Endothelial cell of umbilical vein (primary cell): ENCODE measurements at regions not wholly inside any gene's neighbourhood (a gene's known extent, or its start where the extent isn't known, plus 50 kb on each side); places are given as distances from the start of the nearest gene placed in this dataset.

Source experiments
- BruUV-seq: library from RNA; stranded (reverse); fragments of 400-500 nt; replicated peaks from 2 replicates; lab custom pipeline; 2021; lab: Mats Ljungman, UMichigan
- CTCF ChIA-PET: fragments of 300-600, 350-600 bp; sonication (Branson Sonifier 250); formaldehyde crosslinking; loops from one replicate; lab custom pipeline; 2021; ENCODE audit warnings: antibody characterized with exemption, inconsistent platforms; lab: Charles Lee
- POLR2A ChIA-PET: fragments of 300-600, 350-600 bp; sonication (Branson Sonifier 250); formaldehyde crosslinking; loops from one replicate; lab custom pipeline; 2021; ENCODE audit warnings: antibody characterized with exemption, inconsistent platforms; lab: Charles Lee
- DNase-seq: peaks from one replicate; pipeline ENCODE4 v3.0.0-alpha.2; 2011; ENCODE audit warnings: low read depth, low spot score
- FAIRE-seq: peaks from 2 replicates; lab custom pipeline; 2011; peaks lifted over from hg19 to GRCh38; lab: Jason Lieb, UNC
- H2AFZ ChIP-seq: 2 replicates; pipeline ENCODE4 v1.6.0; 2012; ENCODE audit warnings: low read depth, low read length, control low read depth, inconsistent platforms
- H3K27ac ChIP-seq: 2 replicates; pipeline ENCODE4 v1.5.1; 2011; ENCODE audit warnings: low read depth, mild to moderate bottlenecking, control low read depth, low read length, moderate library complexity; ENCODE audit not compliant: insufficient read depth
- H3K27me3 ChIP-seq, 2 experiments: 2 replicates each; pipeline versions ENCODE4 v1.6.0 to v1.6.1; 2011; ENCODE audit warnings: low read length in 2 of 2, mixed read lengths in 1 of 2; ENCODE audit not compliant: control insufficient read depth in 2 of 2, insufficient read depth in 2 of 2
- H3K36me3 ChIP-seq, 2 experiments: 2 replicates in 1 of 2; 3 replicates in 1 of 2; pipeline ENCODE4 v1.5.1; 2011; ENCODE audit warnings: low read length in 2 of 2, mild to moderate bottlenecking in 1 of 2, moderate library complexity in 1 of 2; ENCODE audit not compliant: control insufficient read depth in 2 of 2, insufficient read depth in 2 of 2; ENCODE audit errors: extremely low read depth in 1 of 2
- H3K4me1 ChIP-seq: 3 replicates; pipeline ENCODE4 v1.5.1; 2011; ENCODE audit warnings: mild to moderate bottlenecking, low read length; ENCODE audit not compliant: control insufficient read depth, insufficient read depth; ENCODE audit errors: extremely low read depth
- H3K4me2 ChIP-seq: 2 replicates; pipeline ENCODE4 v1.6.1; 2011; ENCODE audit warnings: low read length, control low read depth, mixed read lengths; ENCODE audit not compliant: insufficient read depth
- H3K4me3 ChIP-seq, 3 experiments: fragments of 200-600 bp in 1 of 3; sonication (generic), shearing (Covaris generic) in 1 of 3; replicated peaks in 1 of 3; 2 replicates each; pipeline ENCODE4 v1.5.1; 2011 to 2016; ENCODE audit warnings: control low read depth in 3 of 3, low read length in 3 of 3, mild to moderate bottlenecking in 2 of 3, inconsistent platforms in 1 of 3, low read depth in 1 of 3, moderate library complexity in 1 of 3; ENCODE audit not compliant: insufficient read depth in 1 of 3
- H3K79me2 ChIP-seq: 2 replicates; pipeline ENCODE4 v1.6.0; 2012; ENCODE audit warnings: low read length, inconsistent platforms; ENCODE audit not compliant: control insufficient read depth, insufficient read depth
- H3K9ac ChIP-seq: replicated peaks from 2 replicates; pipeline ENCODE3; 2011; ENCODE audit warnings: low read length, control low read depth; ENCODE audit not compliant: insufficient read depth; ENCODE audit errors: extremely low read depth
- H3K9me1 ChIP-seq: replicated peaks from 3 replicates; pipeline ENCODE4 v1.6.0; 2011; ENCODE audit warnings: mild to moderate bottlenecking, low read length; ENCODE audit not compliant: control insufficient read depth, insufficient read depth; ENCODE audit errors: extremely low read depth
- H3K9me3 ChIP-seq: replicated peaks from 2 replicates; pipeline ENCODE4 v1.5.1; 2012; ENCODE audit warnings: low read length, inconsistent platforms; ENCODE audit not compliant: control insufficient read depth, insufficient read depth
- H4K20me1 ChIP-seq: replicated peaks from 2 replicates; pipeline ENCODE3; 2011; ENCODE audit warnings: mild to moderate bottlenecking, low read length; ENCODE audit not compliant: control insufficient read depth, insufficient read depth; ENCODE audit errors: extremely low read depth
- EZH2 ChIP-seq: IDR thresholded peaks from 2 replicates; pipeline ENCODE4 v1.6.1; 2012; ENCODE audit warnings: borderline replicate concordance, low read depth, mild to moderate bottlenecking, moderate library complexity, low read length, inconsistent platforms; ENCODE audit not compliant: severe bottlenecking
- FOS ChIP-seq: IDR thresholded peaks from 2 replicates; pipeline ENCODE4 v1.6.1; 2011; ENCODE audit warnings: mild to moderate bottlenecking, low read length, moderate library complexity, borderline replicate concordance; ENCODE audit not compliant: insufficient read depth
- GATA2 ChIP-seq: IDR thresholded peaks from 2 replicates; pipeline ENCODE4 v1.7.0; 2011; ENCODE audit warnings: low read depth, mild to moderate bottlenecking, moderate library complexity, mixed read lengths, low read length; ENCODE audit not compliant: insufficient read length, insufficient read depth
- JUN ChIP-seq: IDR thresholded peaks from 2 replicates; pipeline ENCODE4 v1.6.1; 2011; ENCODE audit warnings: borderline replicate concordance, low read depth; ENCODE audit not compliant: insufficient read length, insufficient read depth
- MAX ChIP-seq: IDR thresholded peaks from 2 replicates; pipeline ENCODE4 v1.6.1; 2011; ENCODE audit not compliant: insufficient read depth, insufficient read length
- MYC ChIP-seq: IDR thresholded peaks from one replicate; pipeline ENCODE4 v1.6.1; 2011; ENCODE audit warnings: mild to moderate bottlenecking, low read depth, low read length
- POLR2A ChIP-seq: IDR thresholded peaks from 2 replicates; pipeline ENCODE4 v1.6.1; 2012; ENCODE audit warnings: low read depth, mild to moderate bottlenecking, control low read depth, low read length
- POLR2AphosphoS5 ChIP-seq: IDR thresholded peaks from 2 replicates; pipeline ENCODE4 v1.6.1; 2012; ENCODE audit warnings: low read depth, mild to moderate bottlenecking, control low read depth, low read length, moderate library complexity; ENCODE audit not compliant: insufficient read depth
- dilution Hi-C: fragments of 300-500 bp; cut with MboI; formaldehyde crosslinking; loops from one replicate; pipeline ENCODE4 v1.15.0; 2019; ENCODE audit warnings: low sequenced_read_pairs; ENCODE audit not compliant: extremely low pct_ligation_motif_present
- intact Hi-C: fragments of 100-400 bp; cut with micrococcal nuclease; formaldehyde crosslinking; loops from one replicate; pipeline ENCODE4 v1.10.0; 2022
- TF ChIP-seq, protein P1 (sequence below), 2 donors: IDR thresholded peaks; 1 replicate in 1 of 2; 2 replicates in 1 of 2; pipeline ENCODE4 v1.5.1; 2011; ENCODE audit warnings: low read length in 2 of 2, mild to moderate bottlenecking in 2 of 2, moderate library complexity in 2 of 2, control low read depth in 1 of 2, inconsistent platforms in 1 of 2, low read depth in 1 of 2; ENCODE audit not compliant: insufficient read depth in 1 of 2; ENCODE audit errors: extremely low read depth in 1 of 2

DNA sequence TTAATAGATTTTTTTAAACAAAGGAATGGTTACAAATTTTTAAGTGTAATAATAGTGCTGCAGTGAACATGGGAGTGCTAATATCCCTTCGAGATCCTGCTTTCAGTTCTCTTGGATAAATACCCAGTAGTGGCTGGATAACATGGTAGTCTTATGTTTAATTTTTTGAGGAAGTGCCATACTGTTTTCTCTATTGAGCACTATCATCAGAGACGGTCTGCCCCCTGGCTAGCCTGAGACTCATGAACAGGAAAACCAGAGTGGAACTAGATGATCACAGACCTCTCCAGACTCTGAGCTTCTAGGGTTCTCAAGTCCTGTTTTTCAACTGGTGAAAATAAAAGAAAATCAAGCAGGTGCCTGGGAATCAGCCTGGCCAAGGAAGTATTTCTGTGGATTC is 97.3 kb upstream of the MARK1 start:
- no TSS peak for BruUV-seq
- Histone ChIP-seq H3K4me3 (no peak overlapping the region), H3K79me2 (no peaks in the 10 kb centered on the region), H4K20me1 (no peaks in the 10 kb centered on the region), H3K9ac (no peak overlapping the region), H3K27me3 (no peaks in the 10 kb centered on the region), H3K4me2 (no peak overlapping the region), H3K9me1 (no peaks in the 10 kb centered on the region), H3K9me3 (no peaks in the 10 kb centered on the region), H3K27ac (no peak overlapping the region), H2AFZ (no peak overlapping the region), H3K4me1 (no peaks in the 10 kb centered on the region), H3K36me3 (no peaks in the 10 kb centered on the region)
- no peak for FAIRE-seq
- dilution Hi-C loops (no loop called here), intact Hi-C loops (no loop called here)
- ChIA-PET POLR2A (no interaction called here), CTCF (no interaction called here)
- DNase-seq: no peak
- TF ChIP-seq MAX: no peak
- TF ChIP-seq, protein P1, sequence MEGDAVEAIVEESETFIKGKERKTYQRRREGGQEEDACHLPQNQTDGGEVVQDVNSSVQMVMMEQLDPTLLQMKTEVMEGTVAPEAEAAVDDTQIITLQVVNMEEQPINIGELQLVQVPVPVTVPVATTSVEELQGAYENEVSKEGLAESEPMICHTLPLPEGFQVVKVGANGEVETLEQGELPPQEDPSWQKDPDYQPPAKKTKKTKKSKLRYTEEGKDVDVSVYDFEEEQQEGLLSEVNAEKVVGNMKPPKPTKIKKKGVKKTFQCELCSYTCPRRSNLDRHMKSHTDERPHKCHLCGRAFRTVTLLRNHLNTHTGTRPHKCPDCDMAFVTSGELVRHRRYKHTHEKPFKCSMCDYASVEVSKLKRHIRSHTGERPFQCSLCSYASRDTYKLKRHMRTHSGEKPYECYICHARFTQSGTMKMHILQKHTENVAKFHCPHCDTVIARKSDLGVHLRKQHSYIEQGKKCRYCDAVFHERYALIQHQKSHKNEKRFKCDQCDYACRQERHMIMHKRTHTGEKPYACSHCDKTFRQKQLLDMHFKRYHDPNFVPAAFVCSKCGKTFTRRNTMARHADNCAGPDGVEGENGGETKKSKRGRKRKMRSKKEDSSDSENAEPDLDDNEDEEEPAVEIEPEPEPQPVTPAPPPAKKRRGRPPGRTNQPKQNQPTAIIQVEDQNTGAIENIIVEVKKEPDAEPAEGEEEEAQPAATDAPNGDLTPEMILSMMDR (IDR thresholded peaks at IDR 0.05; ENCODE audit: extremely low read depth in 1 of 2, insufficient read depth in 1 of 2, low read depth in 1 of 2, low read length in 2 of 2): no peak
- no peak for TF ChIP-seq MYC
- no peak for TF ChIP-seq POLR2A
- TF ChIP-seq JUN: no peak
- no peak for TF ChIP-seq EZH2
- no peak for TF ChIP-seq FOS
- no peak for TF ChIP-seq GATA2
- TF ChIP-seq POLR2AphosphoS5: no peak
